ENCODE measurements at regions not wholly inside any gene's neighbourhood (a gene's known extent, or its start where the extent isn't known, plus 50 kb on each side); places are given as distances from the start of the nearest gene placed in this dataset.
A peak's percentile ranks its signal among the peaks of the same experiment; 100 is the strongest.

GRCh38 chr1:96481409-96481808 is 240.2 kb upstream of the PTBP2 start:
- no peak overlapping the region for H3K4me3 ChIP-seq (replicated peaks; ENCODE audit: low read depth, low read length)
- DNase-seq (ENCODE audit: low read depth) = no peak
- no peak for TF ChIP-seq CTCF (IDR thresholded peaks at IDR 0.05; ENCODE audit: low read length, missing control alignments)

DNA sequence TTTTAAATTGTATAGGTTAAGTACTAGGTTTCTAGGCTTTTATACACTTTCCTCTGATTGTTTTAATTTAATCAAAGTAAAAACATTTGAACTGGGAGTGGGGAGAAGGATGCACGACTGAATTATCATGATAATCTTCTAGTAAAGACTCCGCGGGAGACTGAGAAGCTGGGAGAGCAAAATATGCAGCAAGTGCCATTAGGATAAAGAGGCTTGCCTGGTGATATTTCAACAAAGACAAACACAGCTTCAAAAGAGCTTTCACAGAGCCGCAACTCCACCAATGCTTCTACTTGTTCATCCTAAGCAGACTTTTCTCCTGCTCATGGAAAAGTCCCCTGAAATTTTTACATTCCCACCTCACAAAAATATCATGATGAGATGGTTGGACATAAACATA is 239.0 kb upstream of the PTBP2 start:
- no peak overlapping the region for H3K4me3 ChIP-seq (replicated peaks; ENCODE audit: low read depth, low read length)
- no peak for TF ChIP-seq CTCF (IDR thresholded peaks at IDR 0.05; ENCODE audit: low read length, missing control alignments)
- DNase-seq (ENCODE audit: low read depth) = no peak

- no peak overlapping the region for H3K4me3 ChIP-seq (replicated peaks; ENCODE audit: low read depth, low read length)
- DNase-seq (ENCODE audit: low read depth) = peak; percentile 58
- no peak for TF ChIP-seq CTCF (IDR thresholded peaks at IDR 0.05; ENCODE audit: low read length, missing control alignments)
Observed at GRCh38 chr1:96487394-96487793, 234.2 kb upstream of the PTBP2 start.

DNA sequence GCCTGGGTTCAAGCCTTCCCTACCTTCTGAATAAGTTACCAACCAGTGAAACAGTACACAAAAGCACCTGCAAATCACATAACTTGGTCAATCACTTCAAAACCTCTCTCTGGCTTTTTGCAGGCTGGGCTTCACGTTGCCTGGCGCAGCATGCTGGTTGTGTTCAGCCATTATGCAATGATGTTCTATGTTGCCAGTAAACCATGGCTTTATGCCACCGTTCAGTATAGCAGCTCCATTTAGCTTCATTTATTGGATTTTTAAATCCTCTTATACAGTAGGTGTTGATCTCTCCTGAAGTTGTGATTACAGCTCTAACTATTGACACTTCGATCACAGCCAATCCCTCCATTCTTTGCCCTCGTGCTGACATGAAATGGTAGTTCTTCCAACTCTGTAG is 233.6 kb upstream of the PTBP2 start:
- no peak overlapping the region for H3K4me3 ChIP-seq (replicated peaks; ENCODE audit: low read depth, low read length)
- DNase-seq (ENCODE audit: low read depth) = peak; percentile 69
- TF ChIP-seq CTCF (IDR thresholded peaks at IDR 0.05; ENCODE audit: low read length, missing control alignments) = no peak

DNA sequence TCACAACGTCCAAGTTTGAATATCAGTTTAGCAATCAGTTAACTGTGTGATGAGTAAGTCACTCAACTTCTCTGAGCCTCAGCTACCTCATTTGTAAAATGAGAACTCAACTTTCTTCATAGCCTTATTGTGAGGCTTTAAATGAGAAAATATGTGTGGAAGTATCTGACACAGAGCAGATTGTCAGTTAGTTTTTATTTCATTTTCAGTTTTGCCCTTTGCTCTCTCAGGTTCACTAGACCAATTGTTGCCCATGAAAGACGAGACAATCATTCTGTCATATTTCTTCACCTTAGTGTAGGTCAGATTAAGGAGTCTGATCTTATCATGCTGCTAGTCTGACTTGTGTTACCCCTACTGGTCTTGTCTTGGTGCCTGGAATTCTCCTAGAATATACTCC is 232.8 kb upstream of the PTBP2 start:
- DNase-seq (ENCODE audit: low read depth) = no peak
- no peak for TF ChIP-seq CTCF (IDR thresholded peaks at IDR 0.05; ENCODE audit: low read length, missing control alignments)
- no peak overlapping the region for H3K4me3 ChIP-seq (replicated peaks; ENCODE audit: low read depth, low read length)

DNA sequence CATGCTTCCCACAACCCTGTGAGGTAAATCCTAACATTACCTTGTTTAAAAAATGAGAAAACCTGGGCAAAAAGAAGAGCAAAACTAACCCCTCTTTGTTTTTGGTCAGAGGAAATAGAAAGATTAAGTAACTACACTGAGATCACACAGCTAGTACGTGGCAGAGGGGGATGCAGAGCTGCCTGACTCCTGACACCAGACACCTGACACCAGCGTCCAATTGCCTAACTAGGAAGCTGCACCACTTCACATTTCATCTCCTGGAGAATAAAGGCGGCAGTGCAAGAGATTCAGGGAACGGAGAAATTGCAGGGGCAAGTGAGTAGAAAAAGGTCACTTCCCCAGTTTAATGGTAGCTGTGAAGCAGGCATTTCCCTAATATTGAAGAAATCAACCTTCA is 229.3 kb upstream of the PTBP2 start:
- no peak for TF ChIP-seq CTCF (IDR thresholded peaks at IDR 0.05; ENCODE audit: low read length, missing control alignments)
- DNase-seq (ENCODE audit: low read depth) = peak; percentile 26
- no peak overlapping the region for H3K4me3 ChIP-seq (replicated peaks; ENCODE audit: low read depth, low read length)

- no peak overlapping the region for H3K4me3 ChIP-seq (replicated peaks; ENCODE audit: low read depth, low read length)
- no peak for DNase-seq (ENCODE audit: low read depth)
- no peak for TF ChIP-seq CTCF (IDR thresholded peaks at IDR 0.05; ENCODE audit: low read length, missing control alignments)
Observed at GRCh38 chr1:96498744-96499340, 222.7 kb upstream of the PTBP2 start.
